DND-41 (cell line): ENCODE measurements at regions not wholly inside any gene's neighbourhood (a gene's known extent, or its start where the extent isn't known, plus 50 kb on each side); places are given as distances from the start of the nearest gene placed in this dataset.

ENCODE experiments used
- ATAC-seq: fragments of 200-7000 bp; cut with Tn5 transposase; 3 replicates; pipeline ENCODE4 v1.9.1; 2021; ENCODE audit warnings: low read depth; ENCODE audit not compliant: insufficient read depth
- DNase-seq: peaks from one replicate; pipeline ENCODE4 v3.0.0-alpha.2; 2020
- H2AFZ ChIP-seq: 2 replicates; pipeline ENCODE4 v1.6.0; 2012; ENCODE audit warnings: low read depth, low read length
- H3K27ac ChIP-seq: 2 replicates; pipeline ENCODE4 v1.5.1; 2012; ENCODE audit warnings: low read length, inconsistent platforms
- H3K27me3 ChIP-seq: fragments of 200-600 bp; sonication (generic); 2 replicates; pipeline ENCODE4 v1.6.0; 2012; ENCODE audit warnings: low read length, mild to moderate bottlenecking, inconsistent platforms; ENCODE audit not compliant: insufficient read depth, poor library complexity
- H3K36me3 ChIP-seq: 2 replicates; pipeline ENCODE4 v1.5.1; 2012; ENCODE audit warnings: low read length, inconsistent platforms; ENCODE audit not compliant: insufficient read depth
- H3K4me1 ChIP-seq: 2 replicates; pipeline ENCODE4 v1.5.1; 2012; ENCODE audit warnings: mild to moderate bottlenecking, low read length; ENCODE audit not compliant: insufficient read depth
- H3K4me2 ChIP-seq: 2 replicates; pipeline ENCODE4 v1.6.0; 2012; ENCODE audit warnings: mild to moderate bottlenecking, moderate library complexity, low read length, inconsistent platforms; ENCODE audit not compliant: insufficient read depth
- H3K4me3 ChIP-seq, 2 experiments: fragments of 200-600 bp in 1 of 2; shearing (Covaris generic) in 1 of 2; 2 replicates each; pipeline ENCODE4 v1.5.1; 2012 to 2016; ENCODE audit warnings: inconsistent platforms in 2 of 2, low read length in 2 of 2, mild to moderate bottlenecking in 2 of 2, low read depth in 1 of 2, moderate library complexity in 1 of 2
- H3K79me2 ChIP-seq: 2 replicates; pipeline ENCODE4 v1.6.0; 2012; ENCODE audit warnings: low read length, inconsistent platforms; ENCODE audit not compliant: insufficient read depth
- H3K9ac ChIP-seq: 2 replicates; pipeline ENCODE4 v1.6.0; 2012; ENCODE audit warnings: low read depth, mild to moderate bottlenecking, inconsistent platforms, low read length, moderate library complexity
- H3K9me3 ChIP-seq: 2 replicates; pipeline ENCODE4 v1.5.1; 2012; ENCODE audit warnings: low read length, moderate library complexity, mild to moderate bottlenecking, inconsistent platforms; ENCODE audit not compliant: insufficient read depth, severe bottlenecking
- H4K20me1 ChIP-seq: 2 replicates; pipeline ENCODE4 v1.6.0; 2012; ENCODE audit warnings: low read length; ENCODE audit not compliant: insufficient read depth
- CTCF ChIP-seq: IDR thresholded peaks from 2 replicates; pipeline ENCODE4 v1.5.1; 2012; ENCODE audit warnings: borderline replicate concordance, low read length, moderate library complexity, mild to moderate bottlenecking; ENCODE audit not compliant: poor library complexity, severe bottlenecking; ENCODE audit errors: extremely low read depth
- EZH2 ChIP-seq: IDR thresholded peaks from 3 replicates; pipeline ENCODE4 v1.6.1; 2012; ENCODE audit warnings: borderline replicate concordance, low read depth, mild to moderate bottlenecking, moderate library complexity, low read length, inconsistent platforms; ENCODE audit not compliant: severe bottlenecking

GRCh38 chr5:85814596-85814995 lies 803.1 kb upstream of the COX7C start:
- Histone ChIP-seq H3K27ac (no peak overlapping the region), H3K9ac (no peak overlapping the region), H3K27me3 (no peaks in the 10 kb centered on the region), H3K4me1 (no peaks in the 10 kb centered on the region), H3K36me3 (no peaks in the 10 kb centered on the region), H3K9me3 (no peaks in the 10 kb centered on the region), H3K4me3 (no peak overlapping the region), H2AFZ (no peak overlapping the region), H3K79me2 (no peaks in the 10 kb centered on the region), H4K20me1 (no peaks in the 10 kb centered on the region), H3K4me2 (no peak overlapping the region)
- TF ChIP-seq EZH2 (no peak), CTCF (no peak)
- DNase-seq (no peak), ATAC-seq (no peak)

- Histone ChIP-seq H3K9me3 (no peaks in the 10 kb centered on the region), H2AFZ (no peak overlapping the region), H3K79me2 (no peaks in the 10 kb centered on the region), H4K20me1 (no peaks in the 10 kb centered on the region), H3K36me3 (no peaks in the 10 kb centered on the region), H3K27me3 (no peaks in the 10 kb centered on the region), H3K27ac (no peak overlapping the region), H3K4me2 (no peak overlapping the region), H3K4me1 (no peaks in the 10 kb centered on the region), H3K9ac (no peak overlapping the region), H3K4me3 (no peak overlapping the region)
- DNase-seq, result no peak
- TF ChIP-seq CTCF (no peak), EZH2 (no peak)
- no peak for ATAC-seq
Measured at GRCh38 chr5:85823462-85824426, 794.0 kb upstream of the COX7C start.

DNA sequence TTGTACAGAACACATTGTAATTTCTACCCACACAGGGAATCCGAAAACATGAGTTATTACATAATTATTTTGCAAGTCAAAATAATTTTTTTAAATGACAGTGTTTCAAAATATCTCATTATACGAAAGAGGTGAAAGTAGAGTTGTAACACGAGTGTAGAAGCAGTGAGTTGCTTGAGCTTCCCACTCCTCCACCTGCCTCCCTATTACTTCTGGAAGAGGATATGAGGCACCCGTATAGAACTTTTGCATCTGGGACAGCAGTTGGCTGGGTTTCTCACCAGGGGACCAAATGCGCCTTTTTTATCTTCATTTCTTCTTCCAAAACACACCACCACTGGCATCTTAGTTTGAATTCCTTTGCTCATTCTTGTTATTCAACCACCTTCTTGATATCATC lies 779.0 kb upstream of the COX7C start:
- H3K4me3 ChIP-seq, result no peak overlapping the region
- no peaks in the 10 kb centered on the region for H4K20me1 ChIP-seq
- H3K36me3 ChIP-seq, result no peaks in the 10 kb centered on the region
- TF ChIP-seq EZH2, result no peak
- no peak for TF ChIP-seq CTCF
- no peak overlapping the region for H3K9ac ChIP-seq
- no peaks in the 10 kb centered on the region for H3K27me3 ChIP-seq
- H3K4me1 ChIP-seq, result no peaks in the 10 kb centered on the region
- no peak overlapping the region for H3K27ac ChIP-seq
- H2AFZ ChIP-seq, result no peak overlapping the region
- no peaks in the 10 kb centered on the region for H3K79me2 ChIP-seq
- no peak for ATAC-seq
- no peak for DNase-seq
- H3K9me3 ChIP-seq, result no peaks in the 10 kb centered on the region
- no peak overlapping the region for H3K4me2 ChIP-seq
